ENCODE measurements at regions not wholly inside any gene's neighbourhood (a gene's known extent, or its start where the extent isn't known, plus 50 kb on each side); places are given as distances from the start of the nearest gene placed in this dataset.

DNA sequence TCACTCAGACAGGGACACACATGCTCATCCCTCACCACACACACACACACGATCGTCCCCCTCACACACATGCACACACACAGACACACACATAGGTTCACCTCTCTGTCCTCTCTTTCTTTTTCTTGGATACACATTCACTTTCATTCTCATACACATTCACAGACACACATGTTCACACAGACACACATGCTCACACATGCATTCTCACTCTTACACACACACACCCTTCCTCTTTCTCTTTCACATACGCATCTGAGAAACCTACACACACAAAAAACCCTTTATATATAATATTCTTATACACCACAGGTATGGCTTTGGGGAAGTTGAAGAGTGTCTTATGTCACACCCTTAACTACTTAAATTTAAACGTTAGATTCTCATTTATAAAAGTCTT, 248.6 kb upstream of the RUNX1 start:
- TF ChIP-seq SNAI2 (CRISPR knock-in tag; IDR thresholded peaks at IDR 0.05) = no peak
- no peak for TF ChIP-seq BACH2 (CRISPR knock-in tag; IDR thresholded peaks at IDR 0.05; ENCODE audit: borderline replicate concordance)
- TF ChIP-seq ZFP3 (CRISPR knock-in tag; IDR thresholded peaks at IDR 0.05) = no peak
- no peak for TF ChIP-seq RARB (CRISPR knock-in tag; IDR thresholded peaks at IDR 0.05)
- TF ChIP-seq ZFP30 (CRISPR knock-in tag; IDR thresholded peaks at IDR 0.05) = no peak
- TF ChIP-seq CREB5 (CRISPR knock-in tag; IDR thresholded peaks at IDR 0.05; ENCODE audit: low read depth) = no peak
- no peak for TF ChIP-seq CSRNP3 (CRISPR knock-in tag; IDR thresholded peaks at IDR 0.05)
- TF ChIP-seq, protein P1, sequence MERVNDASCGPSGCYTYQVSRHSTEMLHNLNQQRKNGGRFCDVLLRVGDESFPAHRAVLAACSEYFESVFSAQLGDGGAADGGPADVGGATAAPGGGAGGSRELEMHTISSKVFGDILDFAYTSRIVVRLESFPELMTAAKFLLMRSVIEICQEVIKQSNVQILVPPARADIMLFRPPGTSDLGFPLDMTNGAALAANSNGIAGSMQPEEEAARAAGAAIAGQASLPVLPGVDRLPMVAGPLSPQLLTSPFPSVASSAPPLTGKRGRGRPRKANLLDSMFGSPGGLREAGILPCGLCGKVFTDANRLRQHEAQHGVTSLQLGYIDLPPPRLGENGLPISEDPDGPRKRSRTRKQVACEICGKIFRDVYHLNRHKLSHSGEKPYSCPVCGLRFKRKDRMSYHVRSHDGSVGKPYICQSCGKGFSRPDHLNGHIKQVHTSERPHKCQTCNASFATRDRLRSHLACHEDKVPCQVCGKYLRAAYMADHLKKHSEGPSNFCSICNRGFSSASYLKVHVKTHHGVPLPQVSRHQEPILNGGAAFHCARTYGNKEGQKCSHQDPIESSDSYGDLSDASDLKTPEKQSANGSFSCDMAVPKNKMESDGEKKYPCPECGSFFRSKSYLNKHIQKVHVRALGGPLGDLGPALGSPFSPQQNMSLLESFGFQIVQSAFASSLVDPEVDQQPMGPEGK (CRISPR knock-in tag; IDR thresholded peaks at IDR 0.05; ENCODE audit: borderline replicate concordance) = no peak
- TF ChIP-seq POU6F1 (CRISPR knock-in tag; IDR thresholded peaks at IDR 0.05; ENCODE audit: borderline replicate concordance, low read depth) = no peak
- no peak for TF ChIP-seq OSR1 (CRISPR knock-in tag; IDR thresholded peaks at IDR 0.05)
- TF ChIP-seq ZC3H10 (CRISPR knock-in tag; IDR thresholded peaks at IDR 0.05) = no peak
- no peak for TF ChIP-seq TOX (CRISPR knock-in tag; IDR thresholded peaks at IDR 0.05; ENCODE audit: borderline replicate concordance)
- no peak for TF ChIP-seq ZNF70 (CRISPR knock-in tag; IDR thresholded peaks at IDR 0.05)

Data from SK-N-SH treated with all-trans-retinoic acid at 6 μM for 48 hours (cell line).